Heart left ventricle (tissue), 16 donors: ENCODE measurements at regions not wholly inside any gene's neighbourhood (a gene's known extent, or its start where the extent isn't known, plus 50 kb on each side); places are given as distances from the start of the nearest gene placed in this dataset.

Experiments
- ATAC-seq, 4 donors: fragments of 200-7000 bp; cut with Tn5 transposase; one replicate each; pipeline ENCODE4 v1.9.1; 2020 to 2022; ENCODE audit warnings: moderate library complexity in 4 of 4, mild to moderate bottlenecking in 3 of 4, moderate number of reproducible peaks in 1 of 4
- DNase-seq, 5 donors: peaks; one replicate each; pipeline ENCODE4 v3.0.0-alpha.2; 2020
- H3K27ac ChIP-seq, 12 donors: fragments of 200-600 bp; sonication (generic) in 4 of 12; one replicate each; pipeline versions ENCODE4 v1.5.0 to v1.8.0; 2016 to 2022; ENCODE audit warnings: mild to moderate bottlenecking in 2 of 12
- H3K27me3 ChIP-seq, 9 donors: fragments of 200-600 bp; sonication (generic) in 2 of 9; one replicate each; pipeline versions ENCODE4 v1.5.1 to v1.8.0; 2016 to 2022; ENCODE audit warnings: mild to moderate bottlenecking in 3 of 9
- H3K36me3 ChIP-seq, 9 donors: fragments of 200-600 bp; sonication (generic) in 2 of 9; one replicate each; pipeline versions ENCODE4 v1.5.0 to v1.8.0; 2018 to 2022; ENCODE audit warnings: mild to moderate bottlenecking in 2 of 9
- H3K4me1 ChIP-seq, 12 donors: fragments of 200-600 bp; sonication (generic) in 4 of 12; one replicate each; pipeline versions ENCODE4 v1.5.0 to v1.8.0; 2016 to 2022; ENCODE audit warnings: mild to moderate bottlenecking in 3 of 12
- H3K4me3 ChIP-seq, 12 donors: fragments of 200-600 bp; sonication (generic) in 4 of 12; one replicate each; pipeline versions ENCODE4 v1.5.0 to v1.8.0; 2017 to 2022; ENCODE audit warnings: mild to moderate bottlenecking in 9 of 12, moderate library complexity in 4 of 12
- H3K9me3 ChIP-seq, 12 donors: fragments of 200-600 bp; sonication (generic) in 4 of 12; one replicate each; pipeline versions ENCODE4 v1.5.0 to v1.8.0; 2016 to 2022; ENCODE audit warnings: mild to moderate bottlenecking in 1 of 12
- CTCF ChIP-seq, 12 donors: fragments of 200-600 bp; sonication (generic) in 4 of 12; IDR thresholded peaks; one replicate each; pipeline versions ENCODE4 v1.5.0 to v1.8.0; 2018 to 2022; ENCODE audit warnings: antibody characterized with exemption in 12 of 12, mild to moderate bottlenecking in 5 of 12
- POLR2A ChIP-seq, 2 donors: fragments of 450-650 bp; IDR thresholded peaks; one replicate each; pipeline ENCODE4 v1.6.1; 2017; ENCODE audit warnings: antibody characterized with exemption in 2 of 2, mild to moderate bottlenecking in 2 of 2, moderate library complexity in 2 of 2
- WGBS, 4 donors: extraction: QIAGEN DNeasy Blood & Tissue Kit in 2 of 4; methylation state at CpG; one replicate each; pipeline versions ENCODE4 v1.1.5 to v1.1.7; 2013 to 2018; 5-methylcytosine and 5-hydroxymethylcytosine counted together
- intact Hi-C, 10 donors: fragments of 100-400 bp; cut with DNase I; formaldehyde crosslinking; loops; one replicate each; pipeline versions ENCODE4 v1.11.1 to v1.14.2; 2022
- donor health status: ischemic (EF 13 %, LVEDD 7.1; RV severe dilation, severe dysfunction).
- donor health status: healthy with polysubstance abuse.
- donor health status: DM: no; HTN: yes; CAD: no.
- donor health status: DM: no; HTN: no; CAD: no.
- donor health status: ischemic (EF 25% LVEDD 6.9; RV normal size, moderate dysfunction).
- donor health status: ischemic (EF 25% LVEDD 5.7; RV mildly dilated, moderate dysfunction).
- donor health status: healthy.
- donor health status: DM: yes; HTN: yes; CAD: no.
- donor health status: ischemic (EF 35%, LVEDD 5.7; RV mildly dilated, moderate dysfunction).
- donor health status: nonischemic (EF 11% LVEDD 7.7; RV severe dilation, severe dysfunction).
- donor health status: DM: yes; HTN: yes; CAD: no.
- donor health status: PGD.
- donor health status: ischemic (EF 29% LVEDD 5.4; RV normal size, mild dysfunction).
- donor health status: nonischemic (EF 23%, LVEDD 6.1; RV moderate dilation, normal function).

GRCh38 chr16:60261425-60261824, 1527.3 kb upstream of the GOT2 start:
- no peak for ATAC-seq
- TF ChIP-seq POLR2A (IDR thresholded peaks at IDR 0.05) (no peak), CTCF (IDR thresholded peaks at IDR 0.05) (no peak)
- H3K27me3 ChIP-seq = no peaks in the 10 kb centered on the region
- WGBS, 4 donors = 17 to 33% (median 30%) methylated on average over 1 of the region's 1 CpG
- no peak overlapping the region for H3K4me3 ChIP-seq
- no peaks in the 10 kb centered on the region for H3K36me3 ChIP-seq
- H3K4me1 ChIP-seq = no peaks in the 10 kb centered on the region
- no peaks in the 10 kb centered on the region for H3K9me3 ChIP-seq
- H3K27ac ChIP-seq = no peak overlapping the region
- no peak for DNase-seq
- intact Hi-C loops = no loop called here

GRCh38 chr16:60259956-60260355, 1525.8 kb upstream of the GOT2 start:
- 77 to 91% (median 86%) methylated on average over 2 of the region's 2 CpGs for WGBS, 4 donors
- H3K36me3 ChIP-seq = no peaks in the 10 kb centered on the region

GRCh38 chr16:60246086-60246485, 1512.0 kb upstream of the GOT2 start:
- WGBS, 4 donors = 70 to 85% (median 78%) methylated on average over 3 of the region's 3 CpGs
- Histone ChIP-seq H3K4me1 (no peaks in the 10 kb centered on the region), H3K27me3 (no peaks in the 10 kb centered on the region), H3K27ac (no peak overlapping the region), H3K9me3 (no peaks in the 10 kb centered on the region), H3K4me3 (no peak overlapping the region), H3K36me3 (no peaks in the 10 kb centered on the region)
- no peak for DNase-seq
- TF ChIP-seq POLR2A (IDR thresholded peaks at IDR 0.05) (no peak), CTCF (IDR thresholded peaks at IDR 0.05) (no peak)
- intact Hi-C loops = no loop called here
- no peak for ATAC-seq

More at GRCh38 chr16:60259956-60260355, 1525.8 kb upstream of the GOT2 start:
- TF ChIP-seq POLR2A (IDR thresholded peaks at IDR 0.05) (no peak), CTCF (IDR thresholded peaks at IDR 0.05) (no peak)
- H3K9me3 ChIP-seq = no peaks in the 10 kb centered on the region
- no peaks in the 10 kb centered on the region for H3K4me1 ChIP-seq
- DNase-seq (no peak), ATAC-seq (no peak)
- H3K4me3 ChIP-seq = no peak overlapping the region
- no peaks in the 10 kb centered on the region for H3K27me3 ChIP-seq
- no peak overlapping the region for H3K27ac ChIP-seq
- intact Hi-C loops = no loop called here

- Histone ChIP-seq H3K27me3 (no peaks in the 10 kb centered on the region), H3K36me3 (no peaks in the 10 kb centered on the region), H3K4me3 (no peak overlapping the region), H3K27ac (no peak overlapping the region), H3K9me3 (no peaks in the 10 kb centered on the region), H3K4me1 (no peaks in the 10 kb centered on the region)
- 90 to 97% (median 95%) methylated on average over 1 of the region's 1 CpG for WGBS, 4 donors
- DNase-seq (no peak), ATAC-seq (no peak)
- intact Hi-C loops = no loop called here
- TF ChIP-seq CTCF (IDR thresholded peaks at IDR 0.05) (no peak), POLR2A (IDR thresholded peaks at IDR 0.05) (no peak)
These were observed 1507.6 kb upstream of the GOT2 start for GRCh38 chr16:60241671-60242070.
